Right renal cortex interstitium (tissue), 3 donors: ENCODE measurements at regions not wholly inside any gene's neighbourhood (a gene's known extent, or its start where the extent isn't known, plus 50 kb on each side); places are given as distances from the start of the nearest gene placed in this dataset.

ENCODE experiments used
- DNase-seq, 3 donors: peaks; one replicate each; pipeline ENCODE4 v3.0.0-alpha.2; 2013; ENCODE audit warnings: low read depth in 3 of 3, low spot score in 2 of 3

DNA sequence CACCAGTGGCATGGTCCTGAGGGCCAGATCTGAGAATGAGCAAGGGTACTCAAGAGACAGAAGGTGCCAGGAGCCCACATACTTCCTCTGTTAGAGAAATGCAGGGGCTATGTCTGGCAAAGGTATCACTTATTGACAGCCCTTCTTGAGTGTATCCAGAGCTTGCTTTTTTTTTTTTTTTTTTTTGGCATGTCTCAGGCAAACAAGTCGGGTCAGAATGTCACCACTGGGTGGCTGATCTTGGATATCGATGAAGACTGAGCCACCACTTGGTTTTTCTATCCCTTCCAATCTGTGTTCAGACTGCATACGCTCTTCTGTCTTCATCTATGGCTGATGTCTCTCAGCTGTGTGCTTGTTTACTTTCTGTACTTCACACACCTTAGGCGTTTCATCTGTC lies 363.4 kb upstream of the C2CD4B start:
- DNase-seq: no peak

DNA sequence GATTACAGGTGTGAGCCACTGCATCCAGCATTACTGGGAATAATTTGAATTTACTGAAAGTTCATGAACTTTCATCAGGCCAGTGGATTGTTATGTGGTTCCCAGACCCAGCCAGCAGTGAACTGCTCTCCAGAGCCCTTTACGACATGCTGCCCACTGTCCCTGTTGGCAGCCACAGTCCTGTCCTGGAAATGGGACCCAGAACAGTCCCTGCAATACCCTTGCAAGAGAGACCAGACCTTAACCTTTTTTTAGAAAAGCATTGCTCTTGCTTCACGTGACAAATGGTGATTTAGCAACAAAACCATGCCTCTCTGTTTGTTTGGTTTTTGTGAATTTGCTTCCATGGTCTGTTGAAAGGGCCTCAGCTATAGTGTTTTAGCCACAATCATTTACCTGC lies 367.3 kb upstream of the C2CD4B start:
- DNase-seq: no peak

DNA sequence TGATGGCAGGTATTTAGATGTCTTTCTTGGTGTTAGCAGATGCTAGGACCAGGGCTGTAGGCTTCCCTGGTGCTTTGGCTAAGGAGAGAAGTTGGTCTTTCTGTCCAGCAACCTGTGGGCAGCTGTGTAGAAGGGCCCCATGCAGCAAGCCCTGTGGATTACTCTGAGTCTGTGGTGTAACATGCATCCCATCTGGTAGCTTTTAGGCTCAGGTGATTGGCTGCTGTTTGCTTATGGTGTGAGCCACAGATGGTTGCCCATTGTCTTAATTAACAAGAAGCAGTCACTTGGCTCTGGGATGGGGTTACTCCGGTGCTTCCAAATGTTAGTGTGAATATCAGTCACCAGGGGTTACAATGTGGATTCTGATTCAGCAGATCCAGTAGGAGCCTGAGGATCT lies 368.6 kb upstream of the C2CD4B start:
- no peak for DNase-seq

GRCh38 chr15:62534996-62535395 lies 369.9 kb upstream of the C2CD4B start:
- DNase-seq: no peak

- DNase-seq: no peak
Measured at GRCh38 chr15:62539236-62539635, 374.2 kb upstream of the C2CD4B start.

- DNase-seq: no peak
Measured at GRCh38 chr15:62541250-62541649, 376.2 kb upstream of the C2CD4B start.

DNA sequence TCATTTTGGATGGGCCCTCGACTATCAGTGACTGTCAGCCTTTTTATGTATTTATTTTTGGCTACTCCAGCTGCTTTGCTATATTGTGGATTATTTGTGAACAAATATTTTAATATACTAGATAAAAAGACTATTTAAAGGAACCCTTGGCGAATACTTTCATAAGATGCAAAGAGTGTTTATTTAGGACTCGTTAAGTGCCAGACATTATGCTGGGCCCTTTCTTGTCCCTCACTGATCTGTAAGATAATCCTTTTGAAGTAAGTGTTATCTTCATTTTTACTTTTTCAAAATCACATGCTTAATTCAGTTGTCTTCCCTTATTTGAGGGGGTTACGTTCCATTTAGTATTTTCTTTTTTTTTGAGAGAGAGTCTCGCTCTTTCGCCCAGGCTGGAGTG lies 376.8 kb upstream of the C2CD4B start:
- DNase-seq: no peak

DNA sequence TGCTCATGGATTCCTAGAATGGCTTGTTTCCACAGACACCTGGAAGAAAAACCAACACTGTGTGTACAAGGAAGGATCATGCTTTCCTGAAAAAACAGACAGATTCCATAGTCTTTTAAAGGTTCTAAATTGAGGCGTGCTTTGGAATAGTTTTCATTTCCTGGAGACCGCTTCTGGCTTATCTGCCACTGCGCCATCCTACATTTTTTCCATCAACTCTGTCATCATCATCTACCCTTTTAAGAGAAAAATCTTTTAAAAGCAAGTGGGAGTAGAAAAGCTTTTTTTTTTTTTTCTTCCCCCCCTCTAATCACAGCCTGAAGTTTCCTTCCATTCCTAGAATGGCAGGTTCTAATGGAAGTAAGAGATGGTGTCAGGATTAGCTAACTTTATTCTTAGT lies 379.4 kb upstream of the C2CD4B start:
- no peak for DNase-seq

DNA sequence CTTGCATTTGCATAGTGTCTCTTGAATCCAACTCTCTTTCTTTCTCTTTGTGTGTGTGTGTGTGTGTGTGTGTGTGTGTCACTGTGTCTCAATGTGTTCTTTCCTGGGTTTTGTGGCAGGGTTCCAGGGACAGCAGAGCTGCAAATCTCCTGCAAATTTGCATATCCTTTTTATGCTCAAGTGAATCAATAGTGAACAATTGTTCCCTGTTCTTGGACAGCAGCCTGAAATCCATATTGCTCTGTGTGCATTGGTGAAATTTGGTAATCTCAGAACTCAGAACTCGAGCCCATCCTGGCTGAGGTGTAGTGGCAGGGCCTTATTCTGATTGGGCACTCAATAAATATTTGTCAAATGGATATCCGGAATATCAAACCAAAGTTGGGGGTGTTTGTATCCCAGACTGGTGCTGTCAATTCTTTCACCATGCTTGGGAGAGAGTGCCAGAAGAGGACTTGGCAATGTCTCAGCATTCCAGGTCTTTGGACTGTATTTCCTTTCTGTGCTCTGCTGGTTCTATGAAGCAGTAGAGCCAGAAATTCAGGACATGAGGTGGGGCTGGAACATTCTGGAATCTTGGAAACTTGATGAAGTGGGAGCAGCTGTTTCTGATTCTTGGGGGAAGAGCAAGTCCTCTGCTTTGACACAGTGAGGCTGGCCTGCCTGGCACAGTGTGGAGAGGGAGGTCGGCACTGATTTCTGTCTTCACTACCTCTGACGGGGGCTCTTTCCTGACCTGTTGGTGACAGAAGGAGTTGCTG lies 380.6 kb upstream of the C2CD4B start:
- no peak for DNase-seq

- DNase-seq: no peak
Measured at GRCh38 chr15:62546628-62547027, 381.5 kb upstream of the C2CD4B start.

DNA sequence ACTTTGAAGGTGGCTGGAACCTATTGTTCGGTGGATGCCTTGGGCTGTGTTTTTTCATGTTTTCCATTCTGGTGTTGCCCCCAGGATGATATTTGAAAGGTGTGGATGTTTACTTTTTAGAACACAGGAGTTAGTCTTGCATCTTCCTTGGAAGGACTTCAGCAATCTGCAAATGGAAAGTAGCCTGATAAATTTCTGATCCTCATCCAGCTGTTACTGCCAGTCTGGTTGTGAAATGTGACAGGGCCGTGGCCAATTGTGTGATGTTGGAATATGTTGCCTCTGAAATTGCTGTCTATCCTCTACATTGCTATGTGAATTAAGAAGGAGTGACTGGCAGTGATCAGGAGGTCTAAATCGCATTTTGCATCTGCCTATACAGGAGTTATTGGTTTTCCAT lies 382.5 kb upstream of the C2CD4B start:
- DNase-seq: no peak

- no peak for DNase-seq
Measured at GRCh38 chr15:62549345-62549970, 384.4 kb upstream of the C2CD4B start.

DNA sequence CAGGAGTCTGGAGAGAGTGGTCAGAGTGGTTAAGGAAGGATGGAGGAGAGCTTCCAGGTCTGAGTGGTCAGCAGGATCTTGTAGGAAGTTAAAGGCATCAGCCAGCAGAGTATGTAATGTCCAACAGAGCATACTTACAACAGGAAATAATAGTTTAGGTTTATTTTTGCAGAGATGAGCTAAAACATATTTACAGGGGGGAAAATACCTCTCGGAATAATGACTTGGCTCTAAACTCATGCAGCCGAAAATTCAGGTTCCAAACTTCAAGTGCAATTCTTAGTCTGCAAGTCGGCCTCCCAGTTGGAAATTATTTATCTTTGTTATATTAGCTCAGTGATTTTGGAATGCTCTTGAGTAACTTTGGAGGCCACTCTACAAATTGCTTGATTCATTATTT lies 385.0 kb upstream of the C2CD4B start:
- no peak for DNase-seq

GRCh38 chr15:62552444-62552843 lies 387.4 kb upstream of the C2CD4B start:
- DNase-seq: no peak

- no peak for DNase-seq
Measured at GRCh38 chr15:62553911-62554563, 389.0 kb upstream of the C2CD4B start.

- no peak for DNase-seq
Measured at GRCh38 chr15:62558640-62559380, 393.7 kb upstream of the C2CD4B start.

DNA sequence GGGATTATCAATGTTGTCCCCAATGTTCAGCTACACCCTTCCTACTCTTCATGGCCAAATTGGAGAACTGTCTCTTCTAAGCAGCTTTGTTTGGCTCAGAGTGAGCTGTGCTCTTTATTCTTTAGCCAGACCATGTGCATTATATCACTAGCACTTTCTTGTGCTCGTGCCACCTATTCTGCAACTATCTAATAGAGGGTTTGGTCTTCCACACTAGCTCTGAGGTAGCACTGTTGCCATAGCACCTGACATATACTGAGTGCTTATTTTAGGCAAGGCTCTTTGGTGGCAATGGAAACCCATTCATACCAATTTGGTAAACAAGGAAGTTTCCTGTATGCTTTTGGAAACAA lies 394.3 kb upstream of the C2CD4B start:
- DNase-seq: no peak

- DNase-seq: no peak
Measured at GRCh38 chr15:62561059-62561519, 396.0 kb upstream of the C2CD4B start.

DNA sequence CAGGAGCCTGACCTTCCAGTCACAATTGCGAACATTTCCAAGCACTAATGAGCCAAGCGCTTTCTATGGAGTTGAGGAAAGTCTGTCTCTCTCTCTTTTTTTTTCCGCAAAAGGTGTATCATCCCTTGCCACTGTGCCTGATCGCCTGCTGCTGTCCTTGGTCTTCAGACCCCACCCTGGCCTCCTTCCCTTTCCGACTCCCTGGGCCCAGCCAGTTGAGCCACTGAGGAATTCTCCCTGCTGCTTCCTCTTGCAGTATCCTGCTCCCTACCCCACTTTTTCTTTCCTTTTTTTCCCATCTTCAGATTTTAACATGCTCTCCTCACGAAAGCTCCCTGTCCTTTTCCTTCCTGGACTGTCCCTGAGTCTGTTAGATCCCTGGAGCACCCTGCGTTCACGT lies 396.5 kb upstream of the C2CD4B start:
- DNase-seq: no peak

DNA sequence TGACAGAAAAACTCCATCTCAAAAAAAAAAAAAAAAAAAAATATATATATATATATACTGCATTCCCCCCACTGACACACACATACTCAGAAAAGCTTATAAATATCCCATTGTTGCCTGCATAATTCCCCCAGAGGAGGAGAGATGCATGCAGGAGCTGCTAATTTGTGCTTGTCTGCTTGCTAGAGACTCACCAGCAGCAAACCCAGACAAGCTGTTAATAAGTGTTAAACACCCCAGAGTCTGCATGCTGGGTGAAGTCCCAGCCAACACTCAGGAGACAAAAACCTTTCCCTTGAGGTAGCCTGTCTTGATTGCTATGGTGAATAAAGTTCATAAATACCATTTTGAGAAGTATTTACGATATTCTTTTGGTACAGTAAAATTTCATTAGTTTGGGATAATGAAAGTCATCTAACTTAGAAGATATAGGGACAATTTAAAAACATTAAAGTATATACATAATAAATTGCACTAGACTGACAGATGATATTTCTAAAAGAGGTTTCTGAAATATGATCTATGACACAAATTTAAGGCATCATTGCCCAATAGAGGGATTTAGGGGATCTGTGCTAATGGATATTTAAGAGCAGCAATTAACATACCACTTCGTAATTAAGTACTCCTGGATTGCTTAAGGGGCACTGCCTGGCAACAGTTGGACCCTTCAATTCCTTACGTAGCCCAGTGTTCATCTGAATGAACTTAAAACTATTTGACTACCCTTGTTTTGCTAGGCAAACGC lies 400.0 kb upstream of the C2CD4B start:
- DNase-seq: no peak

GRCh38 chr15:62565634-62566026 lies 400.5 kb upstream of the C2CD4B start:
- no peak for DNase-seq
